ENCODE measurements at regions not wholly inside any gene's neighbourhood (a gene's known extent, or its start where the extent isn't known, plus 50 kb on each side); places are given as distances from the start of the nearest gene placed in this dataset.
A peak's percentile ranks its signal among the peaks of the same experiment; 100 is the strongest.

- Histone ChIP-seq H3K9me2 (ENCODE audit: insufficient read depth) (0 out of 2 replicates have a peak, but pooled peaks cover 8% of the 10 kb centered on the region), H2AFZ (0 out of 2 replicates have a peak overlapping the region, but pooled peaks have one; percentile 76), H3K4me2 (no peak overlapping the region), H3F3A (replicated peaks; ENCODE audit: low read depth) (no peaks in the 10 kb centered on the region), H3K27ac (ENCODE audit: low read depth) (no peak overlapping the region), H3K36me3 (ENCODE audit: insufficient read depth) (no peaks in the 10 kb centered on the region), H3K27me3 (ENCODE audit: insufficient read depth) (no peaks in the 10 kb centered on the region), H4K20me1 (replicated peaks; ENCODE audit: insufficient read depth) (no peaks in the 10 kb centered on the region), H3K4me1 (ENCODE audit: insufficient read depth) (peaks cover 49% of the 10 kb centered on the region), H3K79me2 (replicated peaks; ENCODE audit: insufficient read depth) (no peaks in the 10 kb centered on the region), H3K4me3 (no peak overlapping the region)
- Mint-ChIP-seq H3K36me3 (ENCODE audit: low read depth) (no peaks in the 10 kb centered on the region), H3K27ac (peak overlapping the region; percentile 37; the same call in 1 of the 2 replicates), H3K9me3 (no peaks in the 10 kb centered on the region), H3K4me1 (peaks cover 37% of the 10 kb centered on the region), H3K4me3 (no peak overlapping the region), H3K27me3 (ENCODE audit: insufficient read depth, low read depth, poor library complexity) (peaks cover 6% of the 10 kb centered on the region)
- no peak for ATAC-seq
- DNase-seq (ENCODE audit: low spot score): no peak
- no peak for TF ChIP-seq CTCF (conservative IDR thresholded peaks at IDR 0.05; ENCODE audit: low read depth in 2 of 2)
- no peak for TF ChIP-seq EZH2phosphoT487 (IDR thresholded peaks at IDR 0.05; ENCODE audit: unreplicated experiment)
- no peak for TF ChIP-seq ZNF114 (CRISPR knock-in tag; IDR thresholded peaks at IDR 0.05)
- no peak for TF ChIP-seq POLR2AphosphoS5 (IDR thresholded peaks at IDR 0.05; ENCODE audit: low read depth)
Observed at GRCh38 chr10:6739530-6740174, 159.6 kb upstream of the PRKCQ start.

DNA sequence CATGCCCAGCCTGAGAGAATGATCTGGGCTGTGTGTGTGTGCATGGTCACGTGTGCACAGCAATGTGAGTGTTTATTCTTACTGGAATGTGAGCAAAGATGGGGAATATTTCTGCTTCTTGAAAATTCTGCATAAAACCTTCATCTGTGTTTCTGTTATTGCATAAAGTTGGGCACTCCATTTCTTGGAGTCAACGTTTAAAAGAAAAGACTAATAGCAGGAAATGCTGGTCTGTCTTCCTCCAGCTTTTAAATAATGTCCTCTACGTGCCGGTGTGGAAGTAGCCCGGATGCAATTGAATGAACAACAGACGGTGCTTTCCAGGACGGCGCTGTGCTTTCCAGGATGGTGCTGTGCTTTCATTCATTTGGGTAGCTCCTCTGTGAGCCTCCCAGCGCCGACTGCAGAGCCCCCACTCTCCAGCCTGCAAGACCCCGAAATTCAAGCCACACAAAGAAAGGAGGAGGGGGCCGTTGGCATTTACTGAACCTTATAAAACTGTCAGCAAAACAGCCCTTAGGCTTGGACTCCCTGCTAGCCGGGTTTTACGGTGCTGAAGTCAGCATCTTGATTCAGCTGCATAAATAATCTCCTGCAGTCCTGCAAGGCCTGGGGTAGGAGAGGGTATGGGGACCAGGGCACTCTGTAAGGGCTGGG lies 158.2 kb upstream of the PRKCQ start:
- peaks cover 37% of the 10 kb centered on the region for H3K4me1 Mint-ChIP-seq
- TF ChIP-seq CTCF (conservative IDR thresholded peaks at IDR 0.05; ENCODE audit: low read depth in 2 of 2) (no peak), ZNF331 (CRISPR knock-in tag; IDR thresholded peaks at IDR 0.05; ENCODE audit: low read depth) (no peak), ZNF462 (CRISPR knock-in tag; IDR thresholded peaks at IDR 0.05) (no peak), JUNB (IDR thresholded peaks at IDR 0.05; ENCODE audit: unreplicated experiment) (no peak), STAT1 (IDR thresholded peaks at IDR 0.05; ENCODE audit: unreplicated experiment) (no peak)
- TF ChIP-seq, protein P1, sequence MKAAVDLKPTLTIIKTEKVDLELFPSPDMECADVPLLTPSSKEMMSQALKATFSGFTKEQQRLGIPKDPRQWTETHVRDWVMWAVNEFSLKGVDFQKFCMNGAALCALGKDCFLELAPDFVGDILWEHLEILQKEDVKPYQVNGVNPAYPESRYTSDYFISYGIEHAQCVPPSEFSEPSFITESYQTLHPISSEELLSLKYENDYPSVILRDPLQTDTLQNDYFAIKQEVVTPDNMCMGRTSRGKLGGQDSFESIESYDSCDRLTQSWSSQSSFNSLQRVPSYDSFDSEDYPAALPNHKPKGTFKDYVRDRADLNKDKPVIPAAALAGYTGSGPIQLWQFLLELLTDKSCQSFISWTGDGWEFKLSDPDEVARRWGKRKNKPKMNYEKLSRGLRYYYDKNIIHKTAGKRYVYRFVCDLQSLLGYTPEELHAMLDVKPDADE (IDR thresholded peaks at IDR 0.05): no peak

More for the DNA sequence above, 158.2 kb upstream of the PRKCQ start:
- no peaks in the 10 kb centered on the region for H3K36me3 Mint-ChIP-seq (ENCODE audit: low read depth)
- peaks cover 6% of the 10 kb centered on the region for H3K27me3 Mint-ChIP-seq (ENCODE audit: insufficient read depth, low read depth, poor library complexity)
- H3K9me3 Mint-ChIP-seq: no peaks in the 10 kb centered on the region
- H3K27ac ChIP-seq (ENCODE audit: low read depth): no peak overlapping the region
- H2AFZ ChIP-seq: peak overlapping the region; percentile 80
- peak overlapping the region; percentile 73 for H3K27ac Mint-ChIP-seq
- H3F3A ChIP-seq (replicated peaks; ENCODE audit: low read depth): no peaks in the 10 kb centered on the region
- H3K36me3 ChIP-seq (ENCODE audit: insufficient read depth): no peaks in the 10 kb centered on the region
- H3K27me3 ChIP-seq (ENCODE audit: insufficient read depth): no peaks in the 10 kb centered on the region
- H3K4me2 ChIP-seq: peak overlapping the region; percentile 49
- H3K4me3 ChIP-seq: no peak overlapping the region
- ATAC-seq (peak; percentile 70), DNase-seq (ENCODE audit: low spot score) (peak; percentile 32)
- H3K4me3 Mint-ChIP-seq: no peak overlapping the region
- H3K79me2 ChIP-seq (replicated peaks; ENCODE audit: insufficient read depth): no peaks in the 10 kb centered on the region
- H3K9me2 ChIP-seq (ENCODE audit: insufficient read depth): no peaks in the 10 kb centered on the region
- H4K20me1 ChIP-seq (replicated peaks; ENCODE audit: insufficient read depth): no peaks in the 10 kb centered on the region
- peaks cover 37% of the 10 kb centered on the region for H3K4me1 ChIP-seq (ENCODE audit: insufficient read depth)
